ENCODE measurements at regions not wholly inside any gene's neighbourhood (a gene's known extent, or its start where the extent isn't known, plus 50 kb on each side); places are given as distances from the start of the nearest gene placed in this dataset.

DNA sequence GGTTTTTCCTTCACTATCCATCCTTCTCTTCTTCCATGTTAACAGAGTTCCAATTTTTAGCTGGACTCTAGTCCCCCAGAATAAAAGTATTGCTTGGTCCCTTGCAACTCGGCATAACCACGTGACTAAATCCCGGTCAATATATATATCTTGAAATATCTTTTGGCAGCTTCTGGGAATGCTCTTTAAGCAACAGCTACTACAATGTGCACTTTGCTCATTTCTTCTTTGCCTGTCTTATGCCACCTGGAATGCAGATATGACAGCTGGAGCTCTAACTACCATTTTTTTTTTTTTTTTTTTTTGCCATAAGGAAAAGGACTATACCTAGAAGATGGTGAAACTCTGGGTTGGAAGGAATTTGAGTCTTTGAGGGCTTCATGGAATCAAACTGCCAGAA is 82.6 kb downstream of the GCNT4 start:
- no peak for DNase-seq (ENCODE audit: low spot score)
- Histone ChIP-seq H3K36me3 (replicated peaks; ENCODE audit: insufficient read depth, low read depth) (no peaks in the 10 kb centered on the region), H3K79me2 (no peaks in the 10 kb centered on the region), H3K4me3 (no peak overlapping the region), H3K27ac (peak overlapping the region; percentile 96), H3K4me2 (peak overlapping the region; percentile 66), H2AFZ (no peak overlapping the region), H3K4me1 (ENCODE audit: insufficient read depth) (peaks cover 36% of the 10 kb centered on the region), H4K20me1 (ENCODE audit: insufficient read depth, poor library complexity, severe bottlenecking) (no peaks in the 10 kb centered on the region), H3K27me3 (no peaks in the 10 kb centered on the region), H3K9me3 (ENCODE audit: low read depth) (no peaks in the 10 kb centered on the region), H3K9me2 (replicated peaks; ENCODE audit: insufficient read depth) (no peaks in the 10 kb centered on the region)
- WGBS (ENCODE audit: low lambda C conversion rate, missing lambda C conversion rate): 68% methylated on average over 3 of the region's 3 CpGs
- TF ChIP-seq, protein P1, sequence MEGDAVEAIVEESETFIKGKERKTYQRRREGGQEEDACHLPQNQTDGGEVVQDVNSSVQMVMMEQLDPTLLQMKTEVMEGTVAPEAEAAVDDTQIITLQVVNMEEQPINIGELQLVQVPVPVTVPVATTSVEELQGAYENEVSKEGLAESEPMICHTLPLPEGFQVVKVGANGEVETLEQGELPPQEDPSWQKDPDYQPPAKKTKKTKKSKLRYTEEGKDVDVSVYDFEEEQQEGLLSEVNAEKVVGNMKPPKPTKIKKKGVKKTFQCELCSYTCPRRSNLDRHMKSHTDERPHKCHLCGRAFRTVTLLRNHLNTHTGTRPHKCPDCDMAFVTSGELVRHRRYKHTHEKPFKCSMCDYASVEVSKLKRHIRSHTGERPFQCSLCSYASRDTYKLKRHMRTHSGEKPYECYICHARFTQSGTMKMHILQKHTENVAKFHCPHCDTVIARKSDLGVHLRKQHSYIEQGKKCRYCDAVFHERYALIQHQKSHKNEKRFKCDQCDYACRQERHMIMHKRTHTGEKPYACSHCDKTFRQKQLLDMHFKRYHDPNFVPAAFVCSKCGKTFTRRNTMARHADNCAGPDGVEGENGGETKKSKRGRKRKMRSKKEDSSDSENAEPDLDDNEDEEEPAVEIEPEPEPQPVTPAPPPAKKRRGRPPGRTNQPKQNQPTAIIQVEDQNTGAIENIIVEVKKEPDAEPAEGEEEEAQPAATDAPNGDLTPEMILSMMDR (IDR thresholded peaks at IDR 0.05; ENCODE audit: poor library complexity): no peak
- TF ChIP-seq EZH2 (IDR thresholded peaks at IDR 0.05; ENCODE audit: borderline replicate concordance) (no peak), EZH2phosphoT487 (IDR thresholded peaks at IDR 0.05; ENCODE audit: low read depth, severe bottlenecking, unreplicated experiment) (no peak)

GRCh38 chr5:74966141-74967026 is 86.0 kb downstream of the GCNT4 start:
- Histone ChIP-seq H3K36me3 (replicated peaks; ENCODE audit: insufficient read depth, low read depth) (no peaks in the 10 kb centered on the region), H3K4me2 (no peak overlapping the region), H3K79me2 (no peaks in the 10 kb centered on the region), H3K9me3 (ENCODE audit: low read depth) (no peaks in the 10 kb centered on the region), H3K27ac (peak overlapping the region; percentile 82), H2AFZ (peak overlapping the region; percentile 34), H3K4me3 (no peak overlapping the region), H4K20me1 (ENCODE audit: insufficient read depth, poor library complexity, severe bottlenecking) (no peaks in the 10 kb centered on the region), H3K27me3 (no peaks in the 10 kb centered on the region), H3K4me1 (ENCODE audit: insufficient read depth) (peaks cover 29% of the 10 kb centered on the region), H3K9me2 (replicated peaks; ENCODE audit: insufficient read depth) (no peaks in the 10 kb centered on the region)
- no peak for DNase-seq (ENCODE audit: low spot score)
- 62% methylated on average over 6 of the region's 6 CpGs for WGBS (ENCODE audit: low lambda C conversion rate, missing lambda C conversion rate)
- TF ChIP-seq EZH2 (IDR thresholded peaks at IDR 0.05; ENCODE audit: borderline replicate concordance): no peak
- TF ChIP-seq EZH2phosphoT487 (IDR thresholded peaks at IDR 0.05; ENCODE audit: low read depth, severe bottlenecking, unreplicated experiment): no peak
- TF ChIP-seq, protein P1 (IDR thresholded peaks at IDR 0.05; ENCODE audit: poor library complexity): no peak

DNA sequence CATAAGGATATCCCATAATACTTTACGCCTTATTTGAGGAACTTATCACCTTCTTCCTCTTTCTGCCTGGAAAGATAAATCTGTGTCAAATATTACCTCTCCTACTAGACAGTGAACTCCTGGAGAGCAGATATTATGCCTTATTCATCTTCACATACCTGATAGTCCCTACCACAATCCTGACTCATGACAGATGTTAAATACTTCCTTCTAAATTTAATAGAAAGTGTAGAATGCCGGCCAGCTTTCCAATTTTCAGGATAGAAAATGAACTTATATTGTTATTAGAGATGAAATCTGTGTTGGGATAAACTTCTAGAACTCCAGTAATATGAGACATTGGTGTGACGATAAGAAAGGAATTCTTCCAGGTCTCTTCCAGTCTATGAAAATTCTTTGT is 89.0 kb downstream of the GCNT4 start:
- no peak for DNase-seq (ENCODE audit: low spot score)
- TF ChIP-seq EZH2phosphoT487 (IDR thresholded peaks at IDR 0.05; ENCODE audit: low read depth, severe bottlenecking, unreplicated experiment) (no peak), EZH2 (IDR thresholded peaks at IDR 0.05; ENCODE audit: borderline replicate concordance) (no peak)
- TF ChIP-seq, protein P1 (IDR thresholded peaks at IDR 0.05; ENCODE audit: poor library complexity): no peak
- Histone ChIP-seq H3K4me2 (no peak overlapping the region), H3K4me1 (ENCODE audit: insufficient read depth) (peaks cover 21% of the 10 kb centered on the region), H3K27ac (no peak overlapping the region), H3K4me3 (no peak overlapping the region), H3K9me2 (replicated peaks; ENCODE audit: insufficient read depth) (no peaks in the 10 kb centered on the region), H3K79me2 (no peaks in the 10 kb centered on the region), H3K27me3 (no peaks in the 10 kb centered on the region), H3K9me3 (ENCODE audit: low read depth) (no peaks in the 10 kb centered on the region), H4K20me1 (ENCODE audit: insufficient read depth, poor library complexity, severe bottlenecking) (no peaks in the 10 kb centered on the region), H3K36me3 (replicated peaks; ENCODE audit: insufficient read depth, low read depth) (no peaks in the 10 kb centered on the region), H2AFZ (no peak overlapping the region)
- WGBS (ENCODE audit: low lambda C conversion rate, missing lambda C conversion rate): 47% methylated on average over 3 of the region's 3 CpGs
